HEK293 (cell line): ENCODE measurements at regions not wholly inside any gene's neighbourhood (a gene's known extent, or its start where the extent isn't known, plus 50 kb on each side); places are given as distances from the start of the nearest gene placed in this dataset.

Source experiments
- ZBTB7A ChIP-seq: fragments of 450-650 bp; formaldehyde crosslinking; IDR thresholded peaks from 2 replicates; pipeline ENCODE4 v1.5.1; 2016; ENCODE audit warnings: low read depth, missing biosample characterization, missing genetic modification characterization
- ZFHX2 ChIP-seq: fragments of 450-650 bp; formaldehyde crosslinking; conservative IDR thresholded peaks from 2 replicates; pipeline ENCODE4 v1.5.1; 2016; ENCODE audit warnings: missing biosample characterization, missing genetic modification characterization
- ZNF23 ChIP-seq: fragments of 450-650 bp; formaldehyde crosslinking; IDR thresholded peaks from 2 replicates; pipeline ENCODE4 v1.5.1; 2016; ENCODE audit warnings: missing biosample characterization, missing genetic modification characterization, borderline replicate concordance

DNA sequence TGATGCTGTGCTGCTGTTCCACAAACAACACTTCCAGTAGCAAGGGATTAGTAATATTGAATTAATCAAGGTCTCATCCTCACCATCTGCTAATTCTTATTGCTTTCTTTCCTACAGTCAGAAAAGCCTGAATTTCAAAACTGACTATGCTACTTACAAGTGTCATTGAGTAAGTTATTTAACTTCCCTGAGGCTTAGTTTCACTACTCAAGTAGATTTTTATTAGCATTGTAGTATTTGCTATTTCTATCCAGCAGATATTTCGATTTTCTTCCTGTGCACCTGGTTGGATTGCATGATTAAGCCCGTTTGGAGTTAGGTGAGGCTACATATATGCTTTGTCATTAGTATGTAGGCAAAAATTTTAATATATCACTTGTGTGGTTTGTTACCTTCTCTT, 591.5 kb downstream of the TRHDE start:
- no peak for TF ChIP-seq ZBTB7A (tag by site-specific recombination)
- no peak for TF ChIP-seq ZNF23 (tag by site-specific recombination)
- TF ChIP-seq ZFHX2 (tag by site-specific recombination): no peak
